Stimulated activated CD8-positive, alpha-beta memory T cell treated with anti-CD3 and anti-CD28 coated beads, Interleukin-12 subunit alpha, Interleukin-12 subunit beta, amount 100 ng/mL, for 4 hours (primary cell): ENCODE measurements at regions not wholly inside any gene's neighbourhood (a gene's known extent, or its start where the extent isn't known, plus 50 kb on each side); places are given as distances from the start of the nearest gene placed in this dataset.
"Not testable (repeated sequence)": the region's sequence is repeated elsewhere in the genome, so short reads cannot be mapped to it uniquely, and the experiment has no call there.

Experiments
- DNase-seq: peaks from one replicate; pipeline ENCODE4 v3.0.0-alpha.2; 2020; ENCODE audit warnings: low read depth

GRCh38 chr10:63675171-63675570, 154.0 kb downstream of the REEP3 start:
- no peak for DNase-seq

- DNase-seq, result no peak
Observed at GRCh38 chr10:63677001-63677400, 155.8 kb downstream of the REEP3 start.

- not testable (repeated sequence) for DNase-seq
Observed at GRCh38 chr10:63680545-63680944, 159.3 kb downstream of the REEP3 start.

- DNase-seq, result no peak
Observed at GRCh38 chr10:63681993-63682697, 160.9 kb downstream of the REEP3 start.

- DNase-seq, result not testable (repeated sequence)
Observed at GRCh38 chr10:63682698-63683052, 161.5 kb downstream of the REEP3 start.

GRCh38 chr10:63683223-63683622, 162.0 kb downstream of the REEP3 start:
- DNase-seq, result no peak

- DNase-seq, result no peak
Observed at GRCh38 chr10:63683686-63684085, 162.5 kb downstream of the REEP3 start.

GRCh38 chr10:63684257-63684936, 163.2 kb downstream of the REEP3 start:
- DNase-seq, result no peak

- DNase-seq, result no peak
Observed at GRCh38 chr10:63689768-63690167, 168.6 kb downstream of the REEP3 start.

GRCh38 chr10:63692220-63692896, 171.2 kb downstream of the REEP3 start:
- DNase-seq, result no peak

GRCh38 chr10:63693021-63693420, 171.8 kb downstream of the REEP3 start:
- DNase-seq, result not testable (repeated sequence)

GRCh38 chr10:63696205-63696604, 175.0 kb downstream of the REEP3 start:
- DNase-seq, result no peak

GRCh38 chr10:63697956-63698786, 177.0 kb downstream of the REEP3 start:
- DNase-seq, result no peak

- no peak for DNase-seq
Observed at GRCh38 chr10:63698787-63699150, 177.6 kb downstream of the REEP3 start.

GRCh38 chr10:63699785-63700613, 178.8 kb downstream of the REEP3 start:
- no peak for DNase-seq

- DNase-seq, result no peak
Observed at GRCh38 chr10:63700631-63701156, 179.5 kb downstream of the REEP3 start.

- no peak for DNase-seq
Observed at GRCh38 chr10:63702092-63702491, 180.9 kb downstream of the REEP3 start.

GRCh38 chr10:63703113-63703670, 182.0 kb downstream of the REEP3 start:
- DNase-seq, result no peak

GRCh38 chr10:63703740-63704345, 182.6 kb downstream of the REEP3 start:
- DNase-seq, result no peak

- no peak for DNase-seq
Observed at GRCh38 chr10:63707254-63707910, 186.2 kb downstream of the REEP3 start.
